ENCODE measurements at regions not wholly inside any gene's neighbourhood (a gene's known extent, or its start where the extent isn't known, plus 50 kb on each side); places are given as distances from the start of the nearest gene placed in this dataset.

GRCh38 chr3:25096536-25096935, 331.5 kb upstream of the RARB start:
- TF ChIP-seq CTCF (conservative IDR thresholded peaks at IDR 0.05; ENCODE audit: low read length), result no peak
- TF ChIP-seq EZH2phosphoT487 (IDR thresholded peaks at IDR 0.05; ENCODE audit: borderline replicate concordance, low read depth, low read length), result no peak

All from OCI-LY7 (cell line).